ENCODE measurements at regions not wholly inside any gene's neighbourhood (a gene's known extent, or its start where the extent isn't known, plus 50 kb on each side); places are given as distances from the start of the nearest gene placed in this dataset.
A peak's percentile ranks its signal among the peaks of the same experiment; 100 is the strongest.
"Not testable (repeated sequence)": the region's sequence is repeated elsewhere in the genome, so short reads cannot be mapped to it uniquely, and the experiment has no call there.

- DNase-seq = no peak
These were observed 113.6 kb upstream of the EMCN start for GRCh38 chr4:100631281-100631968.

GRCh38 chr4:100630341-100630740 lies 112.5 kb upstream of the EMCN start:
- DNase-seq = no peak

- no peak for DNase-seq
These were observed 92.0 kb upstream of the EMCN start for GRCh38 chr4:100609810-100610209.

GRCh38 chr4:100608651-100609050 lies 90.8 kb upstream of the EMCN start:
- DNase-seq = not testable (repeated sequence)

GRCh38 chr4:100605144-100605543 lies 87.3 kb upstream of the EMCN start:
- DNase-seq = no peak

- DNase-seq = no peak
These were observed 76.1 kb upstream of the EMCN start for GRCh38 chr4:100593935-100594334.

GRCh38 chr4:100591161-100591876 lies 73.5 kb upstream of the EMCN start:
- DNase-seq = peak; percentile 68

- DNase-seq = no peak
These were observed 72.5 kb upstream of the EMCN start for GRCh38 chr4:100590325-100590724.

- no peak for DNase-seq
These were observed 70.3 kb upstream of the EMCN start for GRCh38 chr4:100588076-100588475.

GRCh38 chr4:100582146-100582545 lies 64.3 kb upstream of the EMCN start:
- no peak for DNase-seq

GRCh38 chr4:100581337-100581736 lies 63.5 kb upstream of the EMCN start:
- DNase-seq = no peak

- no peak for DNase-seq
These were observed 58.7 kb upstream of the EMCN start for GRCh38 chr4:100576570-100576969.

- DNase-seq = no peak
These were observed 56.8 kb upstream of the EMCN start for GRCh38 chr4:100574607-100575006.

- no peak for DNase-seq
These were observed 51.4 kb upstream of the EMCN start for GRCh38 chr4:100569196-100569595.

Data from NCI-H1048 (cell line).